LNCaP clone FGC (cell line): ENCODE measurements at regions not wholly inside any gene's neighbourhood (a gene's known extent, or its start where the extent isn't known, plus 50 kb on each side); places are given as distances from the start of the nearest gene placed in this dataset.

Experiments
- DNase-seq: peaks from one replicate; pipeline ENCODE4 v3.0.0-alpha.2; 2011; ENCODE audit warnings: low read depth
- H3K4me3 ChIP-seq: 2 replicates; pipeline ENCODE4 v1.5.1; 2011; ENCODE audit warnings: mild to moderate bottlenecking, low read depth, low read length, control low read depth
- CTCF ChIP-seq: IDR thresholded peaks from 2 replicates; pipeline ENCODE4 v1.5.1; 2012; ENCODE audit warnings: mild to moderate bottlenecking; ENCODE audit not compliant: control insufficient read depth, insufficient read depth; ENCODE audit errors: extremely low read depth

DNA sequence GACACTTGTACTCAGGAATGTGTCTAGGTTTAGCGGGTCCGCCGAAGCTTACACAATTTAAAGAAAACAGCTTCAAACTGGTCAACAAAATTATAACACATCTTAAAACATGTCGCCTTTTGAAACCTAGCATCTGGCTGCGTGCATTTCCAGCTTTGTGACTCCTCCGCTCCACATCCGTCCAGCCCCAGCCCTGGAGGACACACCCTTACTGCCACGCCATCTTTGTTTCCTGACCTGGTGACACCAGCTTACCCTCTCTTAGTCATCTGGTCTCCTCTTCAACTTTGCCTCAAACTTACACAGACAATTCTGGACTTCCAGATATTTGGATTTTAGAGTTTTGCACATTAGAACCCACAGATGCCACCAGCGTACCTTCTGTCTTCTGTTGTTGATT lies 198.7 kb upstream of the VSTM2A start:
- H3K4me3 ChIP-seq, result no peak overlapping the region
- DNase-seq, result no peak
- TF ChIP-seq CTCF, result no peak

DNA sequence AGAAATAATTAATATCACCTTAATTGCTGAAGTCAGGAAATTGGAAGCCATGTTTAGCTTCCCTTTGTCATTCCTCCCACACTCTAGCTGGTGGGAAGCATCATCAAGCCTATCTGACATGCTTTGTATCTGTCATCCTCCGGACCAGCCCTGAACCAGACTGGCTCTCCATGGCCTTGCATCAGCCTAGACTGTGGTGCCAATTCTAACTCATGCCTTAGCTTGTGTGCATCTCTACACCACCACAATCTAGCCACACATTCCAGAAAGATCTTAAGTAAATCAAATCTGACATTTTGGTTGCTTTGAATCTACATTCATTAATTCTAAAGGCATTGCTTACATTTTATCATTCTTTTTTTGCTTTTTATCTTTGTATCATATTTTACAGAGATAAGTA lies 196.4 kb upstream of the VSTM2A start:
- no peak for DNase-seq
- no peak for TF ChIP-seq CTCF
- no peak overlapping the region for H3K4me3 ChIP-seq

- DNase-seq, result no peak
- TF ChIP-seq CTCF, result no peak
- H3K4me3 ChIP-seq, result no peak overlapping the region
Observed at GRCh38 chr7:54349229-54349628, 192.9 kb upstream of the VSTM2A start.

- DNase-seq, result peak; percentile 1
- 0 out of 2 replicates have a peak overlapping the region, but pooled peaks have one; percentile 6 for H3K4me3 ChIP-seq
- no peak for TF ChIP-seq CTCF
Observed at GRCh38 chr7:54354436-54354835, 187.7 kb upstream of the VSTM2A start.

GRCh38 chr7:54355842-54356241 lies 186.3 kb upstream of the VSTM2A start:
- DNase-seq, result no peak
- no peak overlapping the region for H3K4me3 ChIP-seq
- no peak for TF ChIP-seq CTCF

DNA sequence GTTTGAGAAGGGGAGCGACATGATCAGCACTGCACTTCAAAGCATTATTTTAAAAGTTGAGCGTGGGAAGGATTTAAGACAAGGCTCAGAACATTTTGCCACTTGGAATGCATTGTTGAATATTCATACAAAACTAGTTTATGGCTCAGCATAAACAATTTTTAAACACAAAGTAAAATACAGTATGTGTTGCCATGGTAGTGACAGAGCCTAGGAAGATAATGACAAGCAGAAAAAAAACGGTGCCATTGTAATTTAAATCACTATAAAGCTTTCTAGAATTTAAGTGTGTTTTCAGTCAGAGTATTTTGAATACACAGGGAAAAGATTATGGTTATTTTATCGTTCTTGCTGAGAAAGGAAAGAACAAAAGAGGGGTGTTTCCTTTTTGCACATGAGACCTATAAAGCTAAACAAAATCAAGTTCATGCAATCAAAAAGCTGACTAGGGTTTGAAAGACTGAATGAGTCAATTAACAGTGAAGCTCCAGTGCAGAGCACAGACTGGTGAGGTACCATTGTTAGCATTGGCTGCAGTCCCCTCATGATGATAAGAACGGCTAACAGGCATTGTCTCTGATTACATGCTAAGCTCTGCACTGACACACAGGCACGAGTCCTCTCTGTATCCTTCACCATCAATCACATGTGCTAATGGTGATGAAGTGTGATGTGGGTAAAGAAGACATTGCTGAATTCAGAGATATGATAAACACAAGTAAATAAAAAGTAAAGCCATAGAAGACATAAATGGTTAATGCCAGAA lies 181.9 kb upstream of the VSTM2A start:
- no peak for TF ChIP-seq CTCF
- DNase-seq, result no peak
- no peak overlapping the region for H3K4me3 ChIP-seq

DNA sequence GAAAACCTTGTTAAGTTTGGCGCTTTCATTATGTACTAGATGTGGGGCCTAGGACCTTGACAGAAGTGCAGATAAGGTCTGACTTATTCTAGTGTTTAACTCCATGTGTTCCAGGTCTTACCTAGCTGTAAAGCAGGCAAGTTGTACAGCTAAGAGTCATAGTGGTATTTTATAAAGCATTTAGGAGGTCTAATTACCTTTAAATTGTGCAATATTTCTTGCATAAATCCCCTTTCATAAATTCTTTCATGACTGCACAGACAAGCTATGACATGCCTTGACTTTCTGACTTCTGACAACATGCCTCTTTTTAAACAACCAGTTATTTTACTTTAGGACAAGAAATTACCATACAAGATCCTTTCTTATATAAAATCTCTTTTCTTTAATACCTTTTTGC lies 151.6 kb upstream of the VSTM2A start:
- DNase-seq, result no peak
- H3K4me3 ChIP-seq, result no peak overlapping the region
- no peak for TF ChIP-seq CTCF
